Right renal pelvis (tissue), 4 donors: ENCODE measurements at regions not wholly inside any gene's neighbourhood (a gene's known extent, or its start where the extent isn't known, plus 50 kb on each side); places are given as distances from the start of the nearest gene placed in this dataset.

Experiments used
- DNase-seq, 4 donors: peaks; one replicate each; pipeline ENCODE4 v3.0.0-alpha.2; 2013; ENCODE audit warnings: low read depth in 4 of 4, low spot score in 3 of 4, missing footprints in 1 of 4

- DNase-seq: no peak
Observed at GRCh38 chr6:148652205-148652604, 94.6 kb upstream of the UST start.

- no peak for DNase-seq
Observed at GRCh38 chr6:148653138-148653776, 93.6 kb upstream of the UST start.

GRCh38 chr6:148657048-148657447 lies 89.8 kb upstream of the UST start:
- no peak for DNase-seq

- DNase-seq: no peak
Observed at GRCh38 chr6:148658681-148659430, 88.0 kb upstream of the UST start.

GRCh38 chr6:148667395-148667794 lies 79.4 kb upstream of the UST start:
- DNase-seq: no peak

GRCh38 chr6:148671085-148671484 lies 75.7 kb upstream of the UST start:
- no peak for DNase-seq

GRCh38 chr6:148671952-148672351 lies 74.9 kb upstream of the UST start:
- no peak for DNase-seq

GRCh38 chr6:148674306-148674705 lies 72.5 kb upstream of the UST start:
- no peak for DNase-seq

- no peak for DNase-seq
Observed at GRCh38 chr6:148677594-148678476, 69.0 kb upstream of the UST start.

- DNase-seq: no peak
Observed at GRCh38 chr6:148678682-148679081, 68.1 kb upstream of the UST start.

- DNase-seq: no peak
Observed at GRCh38 chr6:148681666-148682065, 65.2 kb upstream of the UST start.

GRCh38 chr6:148682252-148682651 lies 64.6 kb upstream of the UST start:
- no peak for DNase-seq

GRCh38 chr6:148682990-148683389 lies 63.8 kb upstream of the UST start:
- no peak for DNase-seq

GRCh38 chr6:148689168-148689567 lies 57.7 kb upstream of the UST start:
- no peak for DNase-seq

- peak in 1 of 4 donors; percentile 15 for DNase-seq
Observed at GRCh38 chr6:148693882-148694484, 52.8 kb upstream of the UST start.
